HEK293T (cell line): ENCODE measurements at regions not wholly inside any gene's neighbourhood (a gene's known extent, or its start where the extent isn't known, plus 50 kb on each side); places are given as distances from the start of the nearest gene placed in this dataset.

Experiments used
- CTCF ChIA-PET: fragments of 350-600 bp; formaldehyde crosslinking; extraction: SDS; loops from one replicate; lab custom pipeline; 2021; ENCODE audit warnings: antibody characterized with exemption, inconsistent platforms; lab: Yijun Ruan, JAX
- POLR2A ChIA-PET: fragments of 350-600 bp; formaldehyde crosslinking; extraction: SDS; loops from one replicate; lab custom pipeline; 2020; ENCODE audit warnings: antibody characterized with exemption, inconsistent platforms; lab: Yijun Ruan, JAX
- DNase-seq: peaks from one replicate; pipeline ENCODE4 v3.0.0; 2012; ENCODE audit warnings: mixed read lengths; ENCODE audit errors: extremely low spot score
- ARNT ChIP-seq: fragments of 450-650 bp; IDR thresholded peaks from 2 replicates; pipeline ENCODE4 v1.6.1; 2017; ENCODE audit warnings: mild to moderate bottlenecking
- BHLHE40 ChIP-seq: fragments of 450-650 bp; IDR thresholded peaks from 2 replicates; pipeline ENCODE4 v1.6.1; 2016; ENCODE audit warnings: mild to moderate bottlenecking, moderate library complexity, borderline replicate concordance
- CTBP1 ChIP-seq: fragments of 450-650 bp; IDR thresholded peaks from 2 replicates; pipeline ENCODE4 v1.6.1; 2016; ENCODE audit warnings: borderline replicate concordance
- ELF4 ChIP-seq: fragments of 450-650 bp; IDR thresholded peaks from 2 replicates; pipeline ENCODE4 v1.6.1; 2017; ENCODE audit warnings: antibody characterized with exemption
- FOXA1 ChIP-seq: fragments of 450-650 bp; IDR thresholded peaks from 2 replicates; pipeline ENCODE4 v1.6.1; 2016; ENCODE audit warnings: mild to moderate bottlenecking
- FOXK2 ChIP-seq: fragments of 450-650 bp; IDR thresholded peaks from 2 replicates; pipeline ENCODE4 v1.6.1; 2016; ENCODE audit warnings: mild to moderate bottlenecking
- FOXM1 ChIP-seq: fragments of 450-650 bp; IDR thresholded peaks from 2 replicates; pipeline ENCODE4 v1.6.1; 2017; ENCODE audit warnings: mild to moderate bottlenecking, borderline replicate concordance
- L3MBTL2 ChIP-seq: fragments of 450-650 bp; conservative IDR thresholded peaks from 2 replicates; pipeline ENCODE4 v1.6.1; 2016; ENCODE audit warnings: mild to moderate bottlenecking
- LEF1 ChIP-seq: fragments of 450-650 bp; IDR thresholded peaks from 2 replicates; pipeline ENCODE4 v1.6.1; 2017; ENCODE audit warnings: mild to moderate bottlenecking, borderline replicate concordance
- NFRKB ChIP-seq: fragments of 450-650 bp; IDR thresholded peaks from 2 replicates; pipeline ENCODE4 v1.6.1; 2016; ENCODE audit warnings: mild to moderate bottlenecking, moderate library complexity
- SP1 ChIP-seq: fragments of 450-650 bp; IDR thresholded peaks from 2 replicates; pipeline ENCODE4 v1.6.1; 2017
- SUZ12 ChIP-seq: fragments of 450-650 bp; IDR thresholded peaks from 2 replicates; pipeline ENCODE4 v1.6.1; 2016; ENCODE audit warnings: mild to moderate bottlenecking
- TARDBP ChIP-seq: fragments of 450-650 bp; IDR thresholded peaks from 2 replicates; pipeline ENCODE4 v1.6.1; 2016
- ZNF384 ChIP-seq: fragments of 450-650 bp; IDR thresholded peaks from 2 replicates; pipeline ENCODE4 v1.6.1; 2016

DNA sequence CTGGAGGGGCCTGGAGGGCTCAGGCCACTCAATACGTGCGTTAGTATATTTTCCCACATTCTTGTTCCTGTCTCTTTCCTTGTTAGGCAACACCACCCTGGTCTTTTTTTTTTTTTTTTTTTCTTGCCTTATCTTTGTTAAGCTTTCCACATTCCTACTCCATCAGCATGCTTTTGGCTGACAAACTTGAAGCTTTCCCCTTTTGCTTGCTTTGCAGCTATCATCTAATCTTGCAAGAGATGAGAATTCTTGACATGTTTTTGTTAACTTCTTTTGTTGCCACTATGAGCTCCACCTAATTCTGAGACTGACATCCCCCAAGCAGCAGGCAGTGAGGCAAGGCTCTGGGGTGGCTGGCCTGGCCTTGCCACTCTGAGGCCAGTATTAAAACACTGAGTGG is 52.5 kb upstream of the NRP1 start:
- TF ChIP-seq FOXK2 (no peak), SUZ12 (no peak), BHLHE40 (no peak), TARDBP (no peak), FOXA1 (no peak), ARNT (no peak), FOXM1 (no peak), CTBP1 (no peak)
- POLR2A ChIA-PET: no interaction called here
- CTCF ChIA-PET: interaction anchor here (0.7 kb wide), 1 partner anchor 1252 kb away, joined by 3 read pairs; no protein-coding TSS in a partner anchor
- no peak for DNase-seq

GRCh38 chr10:33385686-33386085 is 51.2 kb upstream of the NRP1 start:
- DNase-seq: peak; percentile 11
- ChIA-PET POLR2A (no interaction called here), CTCF (no interaction called here)
- TF ChIP-seq BHLHE40 (no peak), L3MBTL2 (no peak), SUZ12 (no peak), CTBP1 (no peak), ARNT (no peak), FOXK2 (no peak), LEF1 (no peak)

DNA sequence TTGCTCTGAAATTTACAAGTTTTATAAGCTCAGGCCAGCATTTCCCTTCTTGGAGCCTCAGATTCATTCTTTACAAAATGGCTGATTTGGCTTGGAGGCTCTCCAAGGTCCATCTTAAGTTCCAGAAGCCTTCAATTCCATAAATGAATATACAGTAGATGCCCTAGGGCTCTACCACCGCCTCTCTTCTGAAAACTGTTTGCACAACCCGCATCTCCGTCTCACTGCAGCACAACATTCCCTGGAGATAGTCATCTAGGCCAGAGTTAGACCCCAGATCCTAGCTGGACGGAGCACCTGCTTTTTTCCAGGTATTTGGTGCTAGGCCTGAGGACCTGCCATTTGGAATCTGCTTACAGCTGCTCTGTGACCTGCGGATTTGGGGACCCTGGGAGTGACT is 50.5 kb upstream of the NRP1 start:
- TF ChIP-seq ELF4: no peak
- TF ChIP-seq CTBP1: no peak
- no peak for TF ChIP-seq SP1
- no peak for TF ChIP-seq BHLHE40
- TF ChIP-seq NFRKB: no peak
- no peak for TF ChIP-seq ZNF384
- TF ChIP-seq ARNT: no peak
- POLR2A ChIA-PET: no interaction called here
- CTCF ChIA-PET: no interaction called here
- no peak for DNase-seq
